H1 (cell line): ENCODE measurements at regions not wholly inside any gene's neighbourhood (a gene's known extent, or its start where the extent isn't known, plus 50 kb on each side); places are given as distances from the start of the nearest gene placed in this dataset.

Experiments
- CTCF ChIA-PET: fragments of 300-600 bp; sonication (Branson Sonifier 250); formaldehyde crosslinking; loops from one replicate; lab custom pipeline; 2021; ENCODE audit not compliant: partially characterized antibody; lab: Charles Lee
- POLR2A ChIA-PET: fragments of 300-600 bp; sonication (Branson Sonifier 250); formaldehyde crosslinking; loops from one replicate; lab custom pipeline; 2021; ENCODE audit warnings: inconsistent platforms; ENCODE audit not compliant: partially characterized antibody; lab: Charles Lee
- DNase-seq, 2 experiments: peaks; one replicate each; pipeline versions ENCODE4 v3.0.0 to v3.0.0-alpha.2; 2010 to 2022; ENCODE audit warnings: low spot score in 2 of 2, low read depth in 1 of 2, mixed read lengths in 1 of 2
- FAIRE-seq: peaks from 2 replicates; lab custom pipeline; 2011; peaks lifted over from hg19 to GRCh38; lab: Jason Lieb, UNC
- H2AFZ ChIP-seq: 2 replicates; pipeline ENCODE4 v1.8.1; 2012; ENCODE audit warnings: low read length, inconsistent platforms
- H2AK5ac ChIP-seq: 2 replicates; pipeline ENCODE4 v1.6.1; 2013; ENCODE audit warnings: low read depth, low read length
- H2BK120ac ChIP-seq: replicated peaks from 2 replicates; pipeline ENCODE3; 2013; ENCODE audit warnings: low read depth, low read length, inconsistent platforms
- H2BK12ac ChIP-seq: 2 replicates; pipeline ENCODE4 v1.6.1; 2013; ENCODE audit warnings: low read depth, low read length
- H2BK15ac ChIP-seq: 2 replicates; pipeline ENCODE4 v1.6.1; 2013; ENCODE audit warnings: low read length
- H2BK20ac ChIP-seq: 2 replicates; pipeline ENCODE4 v1.6.1; 2013; ENCODE audit warnings: low read length
- H2BK5ac ChIP-seq: 2 replicates; pipeline ENCODE4 v1.6.1; 2013; ENCODE audit warnings: low read depth, low read length
- H3K14ac ChIP-seq: 2 replicates; pipeline ENCODE4 v1.6.1; 2013; ENCODE audit warnings: inconsistent platforms; ENCODE audit not compliant: insufficient read length
- H3K18ac ChIP-seq: 2 replicates; pipeline ENCODE4 v1.6.1; 2013; ENCODE audit warnings: low read length; ENCODE audit errors: extremely low read depth
- H3K23ac ChIP-seq: 2 replicates; pipeline ENCODE4 v1.6.1; 2013; ENCODE audit warnings: inconsistent platforms; ENCODE audit not compliant: insufficient read length
- H3K23me2 ChIP-seq: 2 replicates; pipeline ENCODE4 v1.6.1; 2013; ENCODE audit warnings: low read depth, low read length
- H3K27ac ChIP-seq: 2 replicates; pipeline ENCODE4 v1.6.1; 2011; ENCODE audit warnings: low read depth, low read length, inconsistent platforms
- H3K27me3 ChIP-seq, 4 experiments: replicated peaks in 1 of 4; 1 replicate in 1 of 4; 2 replicates in 3 of 4; pipeline versions ENCODE4 v1.6.1 to v1.8.1; 2011 to 2013; ENCODE audit warnings: low read length in 3 of 4, mild to moderate bottlenecking in 3 of 4, inconsistent platforms in 2 of 4, mixed read lengths in 2 of 4, moderate library complexity in 1 of 4; ENCODE audit not compliant: control insufficient read depth in 3 of 4, insufficient read depth in 3 of 4; ENCODE audit errors: extremely low read depth in 1 of 4
- H3K36me3 ChIP-seq, 4 experiments: 2 replicates each; pipeline versions ENCODE4 v1.6.1 to v1.8.1; 2011 to 2013; ENCODE audit warnings: mild to moderate bottlenecking in 4 of 4, low read length in 3 of 4, moderate library complexity in 2 of 4, control low read depth in 1 of 4, inconsistent platforms in 1 of 4; ENCODE audit not compliant: insufficient read depth in 4 of 4, control insufficient read depth in 2 of 4
- H3K4ac ChIP-seq: replicated peaks from 2 replicates; pipeline ENCODE3; 2013; ENCODE audit warnings: low read length, low read depth, mixed read lengths, inconsistent platforms; ENCODE audit not compliant: insufficient read length
- H3K4me1 ChIP-seq, 4 experiments: replicated peaks in 1 of 4; 1 replicate in 1 of 4; 2 replicates in 3 of 4; pipeline versions ENCODE4 v1.6.1 to v1.8.1; 2011 to 2013; ENCODE audit warnings: low read length in 3 of 4, inconsistent platforms in 2 of 4, mixed read lengths in 1 of 4; ENCODE audit not compliant: insufficient read depth in 4 of 4, control insufficient read depth in 3 of 4
- H3K4me2 ChIP-seq, 2 experiments: 2 replicates each; pipeline versions ENCODE4 v1.6.1 to v1.8.1; 2011 to 2013; ENCODE audit warnings: low read depth in 2 of 2, low read length in 2 of 2, control low read depth in 1 of 2, inconsistent platforms in 1 of 2, mild to moderate bottlenecking in 1 of 2; ENCODE audit not compliant: insufficient read depth in 1 of 2
- H3K4me3 ChIP-seq, 4 experiments: fragments of 200-600, 300-600 bp in 1 of 4; sonication (generic), shearing (Covaris generic), sonication (Bioruptor Twin) in 1 of 4; 2 replicates each; pipeline versions ENCODE4 v1.5.1 to v1.8.1; 2011 to 2016; ENCODE audit warnings: low read length in 4 of 4, low read depth in 3 of 4, control low read depth in 2 of 4, inconsistent platforms in 2 of 4, mild to moderate bottlenecking in 2 of 4, mixed read lengths in 1 of 4, moderate library complexity in 1 of 4; ENCODE audit not compliant: insufficient read depth in 2 of 4; ENCODE audit errors: extremely low read depth in 1 of 4
- H3K56ac ChIP-seq: replicated peaks from 2 replicates; pipeline ENCODE3; 2013; ENCODE audit warnings: low read depth, mild to moderate bottlenecking, mixed read lengths, low read length, inconsistent platforms; ENCODE audit not compliant: insufficient read length
- H3K79me1 ChIP-seq: 2 replicates; pipeline ENCODE4 v1.6.1; 2013; ENCODE audit warnings: low read depth, low read length, control low read depth
- H3K79me2 ChIP-seq, 2 experiments: 2 replicates each; pipeline versions ENCODE4 v1.6.1 to v1.8.1; 2012 to 2013; ENCODE audit warnings: low read length in 2 of 2, mild to moderate bottlenecking in 2 of 2, inconsistent platforms in 1 of 2; ENCODE audit not compliant: insufficient read depth in 2 of 2, control insufficient read depth in 1 of 2
- H3K9ac ChIP-seq, 4 experiments: replicated peaks in 1 of 4; 1 replicate in 1 of 4; 2 replicates in 3 of 4; pipeline versions ENCODE4 v1.6.1 to v1.8.1; 2011 to 2013; ENCODE audit warnings: low read depth in 3 of 4, low read length in 3 of 4, control low read depth in 2 of 4, mild to moderate bottlenecking in 2 of 4, moderate library complexity in 2 of 4, inconsistent platforms in 1 of 4; ENCODE audit errors: extremely low read depth in 1 of 4
- H3K9me3 ChIP-seq, 2 experiments: 2 replicates each; pipeline versions ENCODE4 v1.6.1 to v1.8.1; 2012 to 2013; ENCODE audit warnings: mild to moderate bottlenecking in 2 of 2, moderate library complexity in 2 of 2, control low read depth in 1 of 2, inconsistent platforms in 1 of 2, low read depth in 1 of 2, low read length in 1 of 2, mixed read lengths in 1 of 2; ENCODE audit not compliant: insufficient read depth in 2 of 2
- H4K20me1 ChIP-seq, 2 experiments: replicated peaks in 1 of 2; 2 replicates each; pipeline versions ENCODE3 to v1.8.1; 2011 to 2013; ENCODE audit warnings: inconsistent platforms in 2 of 2, low read length in 2 of 2, mild to moderate bottlenecking in 1 of 2; ENCODE audit not compliant: insufficient read depth in 2 of 2, control insufficient read depth in 1 of 2
- H4K5ac ChIP-seq: 2 replicates; pipeline ENCODE4 v1.6.1; 2013; ENCODE audit warnings: low read length, low read depth, mixed read lengths, inconsistent platforms; ENCODE audit not compliant: insufficient read length
- H4K8ac ChIP-seq: 2 replicates; pipeline ENCODE4 v1.8.0; 2013; ENCODE audit warnings: mild to moderate bottlenecking, moderate library complexity, low read length, inconsistent platforms; ENCODE audit not compliant: insufficient read depth; ENCODE audit errors: extremely low read depth
- H4K91ac ChIP-seq: replicated peaks from 2 replicates; pipeline ENCODE3; 2013; ENCODE audit warnings: low read length, mixed read lengths, inconsistent platforms; ENCODE audit not compliant: insufficient read length
- BCL11A ChIP-seq, 2 experiments: IDR thresholded peaks; one replicate each; pipeline ENCODE4 v1.6.1; 2011; ENCODE audit warnings: low read depth in 2 of 2, low read length in 2 of 2, mild to moderate bottlenecking in 2 of 2
- NRF1 ChIP-seq: IDR thresholded peaks from 2 replicates; pipeline ENCODE4 v1.6.1; 2011; ENCODE audit warnings: mild to moderate bottlenecking, low read depth, low read length, improper control_type of control experiment
- SP1 ChIP-seq: IDR thresholded peaks from 2 replicates; pipeline ENCODE4 v1.6.1; 2011; ENCODE audit warnings: low read depth, low read length
- SP2 ChIP-seq: IDR thresholded peaks from 2 replicates; pipeline ENCODE4 v1.6.1; 2012; ENCODE audit warnings: mild to moderate bottlenecking, low read length, inconsistent platforms
- SP4 ChIP-seq: IDR thresholded peaks from 2 replicates; pipeline ENCODE4 v1.6.1; 2012; ENCODE audit warnings: low read length, inconsistent platforms
- ZNF274 ChIP-seq: IDR thresholded peaks from 2 replicates; pipeline ENCODE4 v1.7.0; 2012; ENCODE audit warnings: low read length, borderline replicate concordance; ENCODE audit errors: extremely low read depth
- WGBS, 2 experiments: shearing (Covaris generic) in 1 of 2; methylation state at CpG; one replicate each; pipeline versions ENCODE4 v1.1.6 to v1.1.7; 2013 to 2015; ENCODE audit warnings: low lambda C conversion rate in 2 of 2, mixed read lengths in 2 of 2, inconsistent platforms in 1 of 2, low coverage in 1 of 2, missing lambda C conversion rate in 1 of 2; ENCODE audit not compliant: insufficient replicate concordance in 2 of 2, insufficient coverage in 1 of 2, insufficient read length in 1 of 2; ENCODE audit errors: extremely low coverage in 1 of 2, missing lambda C conversion rate in 1 of 2; 5-methylcytosine and 5-hydroxymethylcytosine counted together

- no peak for DNase-seq
Measured at GRCh38 chr2:144239306-144239705, 280.6 kb downstream of the ZEB2 start.

More at GRCh38 chr2:144239306-144239705, 280.6 kb downstream of the ZEB2 start:
- Histone ChIP-seq H3K23me2 (no peaks in the 10 kb centered on the region; the same call in 1 of the 2 replicates), H4K20me1 (no peaks in the 10 kb centered on the region), H3K9ac (no peak overlapping the region), H3K36me3 (no peaks in the 10 kb centered on the region), H3K79me1 (no peaks in the 10 kb centered on the region), H3K4me3 (no peak overlapping the region), H3K4me1 (peaks cover 0 to 15% (median 6%) of the 10 kb centered on the region in 4 experiments; a peak in 4 of 7 replicates), H4K5ac (no peak overlapping the region), H2BK20ac (no peak overlapping the region), H3K56ac (no peak overlapping the region), H3K4me2 (no peak overlapping the region), H3K27me3 (no peaks in the 10 kb centered on the region), H4K91ac (no peak overlapping the region), H4K8ac (no peak overlapping the region), H3K14ac (no peak overlapping the region), H2AFZ (no peak overlapping the region), H2AK5ac (no peak overlapping the region), H2BK12ac (no peak overlapping the region), H3K4ac (no peak overlapping the region), H3K27ac (no peak overlapping the region), H2BK15ac (no peak overlapping the region), H3K23ac (no peak overlapping the region), H2BK120ac (no peak overlapping the region), H2BK5ac (no peak overlapping the region), H3K9me3 (no peaks in the 10 kb centered on the region), H3K18ac (no peak overlapping the region), H3K79me2 (no peaks in the 10 kb centered on the region; a peak in 1 of 4 replicates)
- FAIRE-seq, result no peak
- POLR2A ChIA-PET, result no interaction called here
- CTCF ChIA-PET, result interaction anchor here (0.7 kb wide), 1 partner anchor 1586 kb away, joined by 5 read pairs; no protein-coding TSS in a partner anchor
- TF ChIP-seq SP4 (no peak), SP1 (no peak), BCL11A (IDR thresholded peaks at IDR 0.05; ENCODE audit: low read depth in 2 of 2, low read length in 2 of 2) (no peak), ZNF274 (no peak), SP2 (no peak), NRF1 (no peak)
- 67% methylated on average over 1 of the region's 1 CpG; no CpG with 5 or more reads in 1 of the 2 experiments for WGBS, 2 experiments
